Esophagus squamous epithelium (tissue), 5 donors: ENCODE measurements at regions not wholly inside any gene's neighbourhood (a gene's known extent, or its start where the extent isn't known, plus 50 kb on each side); places are given as distances from the start of the nearest gene placed in this dataset.

Experiments used
- DNase-seq: peaks from one replicate; lab custom pipeline; 2025; lab: John Stamatoyannopoulos, UW
- H3K27ac ChIP-seq, 4 donors: fragments of 200-600 bp; sonication (generic); one replicate each; pipeline ENCODE4 v1.5.1; 2016 to 2019; ENCODE audit warnings: mild to moderate bottlenecking in 1 of 4
- H3K27me3 ChIP-seq, 4 donors: fragments of 200-600 bp; sonication (generic); 1 replicate in 3 of 4; 2 replicates in 1 of 4; pipeline versions ENCODE4 v1.5.1 to v1.6.0; 2017 to 2021; ENCODE audit warnings: antibody characterized with exemption in 1 of 4
- H3K36me3 ChIP-seq, 3 donors: fragments of 200-600 bp; sonication (generic); one replicate each; pipeline ENCODE4 v1.5.1; 2016 to 2019
- H3K4me1 ChIP-seq, 3 donors: fragments of 200-600 bp; sonication (generic); one replicate each; pipeline ENCODE4 v1.5.1; 2017 to 2019
- H3K4me3 ChIP-seq, 4 donors: fragments of 200-600 bp; sonication (generic); 1 replicate in 3 of 4; 2 replicates in 1 of 4; pipeline ENCODE4 v1.5.1; 2016 to 2019; ENCODE audit warnings: mild to moderate bottlenecking in 2 of 4, moderate library complexity in 1 of 4
- H3K9me3 ChIP-seq, 3 donors: fragments of 200-600 bp; sonication (generic); one replicate each; pipeline ENCODE4 v1.5.1; 2016 to 2019
- CTCF ChIP-seq, 6 experiments: fragments of 450-650 bp in 4 of 6; fragments of 200-600 bp in 2 of 6; sonication (generic) in 2 of 6; IDR thresholded peaks; one replicate each; pipeline ENCODE4 v1.5.1; 2016 to 2019; ENCODE audit warnings: antibody characterized with exemption in 6 of 6, mild to moderate bottlenecking in 4 of 6, moderate library complexity in 4 of 6
- POLR2A ChIP-seq, 4 donors: fragments of 450-650 bp; IDR thresholded peaks; one replicate each; pipeline ENCODE4 v1.6.1; 2017; ENCODE audit warnings: antibody characterized with exemption in 4 of 4, mild to moderate bottlenecking in 4 of 4, moderate library complexity in 3 of 4
- WGBS, 2 donors: methylation state at CpG; one replicate each; pipeline ENCODE4 v1.1.5; 2018; 5-methylcytosine and 5-hydroxymethylcytosine counted together
- intact Hi-C: fragments of 100-400 bp; cut with DNase I; formaldehyde crosslinking; loops from one replicate; pipeline ENCODE4 v1.15.0; 2022
- donor health status: DM: yes; HTN: yes; CAD: no.

DNA sequence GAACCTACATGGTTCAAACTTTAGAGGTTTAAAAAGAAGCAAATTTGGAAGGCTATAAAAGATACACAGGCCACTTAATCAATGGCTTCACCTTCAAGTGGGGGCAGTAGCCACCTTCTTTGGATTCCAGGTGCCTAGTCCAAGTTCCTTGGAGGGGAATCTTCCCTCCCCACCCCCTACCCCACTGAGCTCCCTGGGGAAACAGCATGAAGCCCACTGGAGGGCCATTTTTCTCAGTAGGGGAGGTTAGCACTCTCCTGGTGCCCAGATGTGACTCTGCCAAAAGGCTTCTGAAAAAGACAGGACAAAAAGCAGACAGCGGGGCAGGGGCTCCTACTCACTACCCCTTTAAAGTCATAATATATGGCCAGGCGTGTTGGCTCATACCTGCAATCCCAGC lies 93.9 kb downstream of the KCTD15 start:
- Histone ChIP-seq H3K9me3 (no peaks in the 10 kb centered on the region), H3K27me3 (peaks cover 0 to 14% (median 0%) of the 10 kb centered on the region in 4 donors), H3K36me3 (no peaks in the 10 kb centered on the region), H3K4me3 (no peak overlapping the region), H3K4me1 (no peaks in the 10 kb centered on the region), H3K27ac (no peak overlapping the region)
- TF ChIP-seq CTCF (IDR thresholded peaks at IDR 0.05) (no peak), POLR2A (IDR thresholded peaks at IDR 0.05) (no peak)
- intact Hi-C loops = no loop called here
- 90% methylated on average over 2 of the region's 2 CpGs; no CpG with 5 or more reads in 1 of the 2 donors for WGBS, 2 donors
- DNase-seq = no peak

GRCh38 chr19:33891773-33892172 lies 95.1 kb downstream of the KCTD15 start:
- Histone ChIP-seq H3K9me3 (no peaks in the 10 kb centered on the region), H3K27me3 (peaks cover 0 to 14% (median 0%) of the 10 kb centered on the region in 4 donors), H3K27ac (no peak overlapping the region), H3K4me1 (no peaks in the 10 kb centered on the region), H3K4me3 (no peak overlapping the region), H3K36me3 (no peaks in the 10 kb centered on the region)
- no peak for TF ChIP-seq POLR2A (IDR thresholded peaks at IDR 0.05)
- TF ChIP-seq CTCF (IDR thresholded peaks at IDR 0.05) = no peak
- DNase-seq = no peak
- intact Hi-C loops = no loop called here
- 80 to 100% methylated on average over 1 to 3 of the region's 3 CpGs for WGBS, 2 donors

DNA sequence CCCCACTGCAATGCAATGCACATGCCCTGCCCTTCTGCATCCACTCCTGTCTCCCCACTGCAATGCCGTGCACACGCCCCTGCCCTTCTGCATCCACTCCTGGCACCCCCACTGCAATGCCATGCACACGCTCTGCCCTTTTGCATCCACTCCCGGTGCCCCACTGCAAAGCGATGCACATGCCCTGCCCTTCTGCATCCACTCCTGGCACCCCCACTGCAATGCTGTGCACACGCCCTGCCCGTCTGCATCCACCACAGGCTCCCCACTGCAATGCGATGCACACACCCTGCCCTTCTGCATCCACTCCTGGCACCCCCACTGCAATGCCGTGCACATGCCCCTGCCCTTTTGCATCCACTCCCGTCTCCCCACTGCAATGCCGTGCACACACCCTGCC lies 98.1 kb downstream of the KCTD15 start:
- H3K27ac ChIP-seq = no peak overlapping the region
- DNase-seq = no peak
- WGBS, 2 donors = 73 to 79% methylated on average over 11 of the region's 11 CpGs
- H3K4me3 ChIP-seq = no peak overlapping the region
- H3K27me3 ChIP-seq = peaks cover 0 to 9% (median 0%) of the 10 kb centered on the region in 4 donors
- no peaks in the 10 kb centered on the region for H3K36me3 ChIP-seq
- no peaks in the 10 kb centered on the region for H3K4me1 ChIP-seq
- H3K9me3 ChIP-seq = peaks cover 0 to 25% (median 12%) of the 10 kb centered on the region in 3 donors
- TF ChIP-seq CTCF (IDR thresholded peaks at IDR 0.05) = no peak
- no peak for TF ChIP-seq POLR2A (IDR thresholded peaks at IDR 0.05)
- intact Hi-C loops = no loop called here

GRCh38 chr19:33895366-33895765 lies 98.7 kb downstream of the KCTD15 start:
- 57 to 67% methylated on average over 2 of the region's 2 CpGs for WGBS, 2 donors
- DNase-seq = no peak
- H3K36me3 ChIP-seq = no peaks in the 10 kb centered on the region
- TF ChIP-seq POLR2A (IDR thresholded peaks at IDR 0.05) (no peak), CTCF (IDR thresholded peaks at IDR 0.05) (no peak)
- peaks cover 0 to 9% (median 0%) of the 10 kb centered on the region in 4 donors for H3K27me3 ChIP-seq
- intact Hi-C loops = no loop called here
- peaks cover 0 to 25% (median 12%) of the 10 kb centered on the region in 3 donors for H3K9me3 ChIP-seq
- no peak overlapping the region for H3K4me3 ChIP-seq
- H3K27ac ChIP-seq = no peak overlapping the region
- no peaks in the 10 kb centered on the region for H3K4me1 ChIP-seq

DNA sequence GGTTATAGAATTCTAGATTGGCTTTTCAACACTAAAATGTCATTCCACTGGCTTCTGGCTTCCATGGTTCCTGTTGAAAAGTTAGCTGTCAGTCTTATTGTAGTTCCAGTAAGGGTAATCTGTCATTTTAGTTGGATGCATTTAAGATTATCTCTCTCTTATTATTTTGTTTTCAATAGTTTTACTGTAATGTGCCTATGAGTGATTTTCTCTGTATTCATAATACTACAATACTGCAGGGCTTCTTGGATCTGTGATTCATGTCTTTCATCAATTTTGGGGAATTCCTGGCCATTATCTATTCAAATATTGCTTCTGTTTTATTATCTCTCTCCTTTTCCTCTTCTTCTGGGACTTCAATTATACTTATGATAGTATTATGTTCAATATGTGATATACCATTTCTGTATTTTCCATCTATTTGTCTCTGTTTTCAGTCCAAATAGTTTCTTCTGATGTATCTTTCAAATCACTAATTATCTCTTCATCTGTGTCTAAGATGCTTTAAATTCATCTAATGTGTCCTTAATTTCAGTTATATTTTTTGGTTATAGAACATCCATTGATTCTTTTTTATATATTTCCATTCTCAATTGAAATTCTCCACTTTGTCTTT lies 101.5 kb downstream of the KCTD15 start:
- DNase-seq = no peak
- Histone ChIP-seq H3K27ac (no peak overlapping the region), H3K4me1 (peaks cover 0 to under 1% (median 0%) of the 10 kb centered on the region in 3 donors), H3K36me3 (no peaks in the 10 kb centered on the region), H3K27me3 (peaks cover 0 to 15% (median 0%) of the 10 kb centered on the region in 4 donors), H3K4me3 (no peak overlapping the region), H3K9me3 (peaks cover 0 to 25% (median 12%) of the 10 kb centered on the region in 3 donors)
- intact Hi-C loops = no loop called here
- TF ChIP-seq POLR2A (IDR thresholded peaks at IDR 0.05) (no peak), CTCF (IDR thresholded peaks at IDR 0.05) (no peak)
